H1 (cell line): ENCODE measurements at regions not wholly inside any gene's neighbourhood (a gene's known extent, or its start where the extent isn't known, plus 50 kb on each side); places are given as distances from the start of the nearest gene placed in this dataset.

Experiments used
- CHD7 ChIP-seq: fragments of 300-600 bp; sonication (generic); IDR thresholded peaks from 2 replicates; pipeline ENCODE4 v1.7.1; 2012; ENCODE audit warnings: low read length, moderate library complexity, mild to moderate bottlenecking, inconsistent platforms; ENCODE audit not compliant: insufficient replicate concordance
- E2F6 ChIP-seq: IDR thresholded peaks from 2 replicates; pipeline ENCODE4 v1.6.1; 2012; ENCODE audit warnings: inconsistent platforms
- SIX5 ChIP-seq: IDR thresholded peaks from 2 replicates; pipeline ENCODE4 v1.6.1; 2011; ENCODE audit warnings: mild to moderate bottlenecking, low read depth, low read length
- SP1 ChIP-seq: IDR thresholded peaks from 2 replicates; pipeline ENCODE4 v1.6.1; 2011; ENCODE audit warnings: low read depth, low read length
- SP2 ChIP-seq: IDR thresholded peaks from 2 replicates; pipeline ENCODE4 v1.6.1; 2012; ENCODE audit warnings: mild to moderate bottlenecking, low read length, inconsistent platforms
- SP4 ChIP-seq: IDR thresholded peaks from 2 replicates; pipeline ENCODE4 v1.6.1; 2012; ENCODE audit warnings: low read length, inconsistent platforms
- SUZ12 ChIP-seq: fragments of 200-600 bp; sonication (generic); IDR thresholded peaks from 2 replicates; pipeline ENCODE4 v1.6.1; 2012; ENCODE audit warnings: mild to moderate bottlenecking, inconsistent platforms, low read length, moderate library complexity, mixed read lengths

- no peak for TF ChIP-seq CHD7
- no peak for TF ChIP-seq SP1
- TF ChIP-seq SUZ12 = no peak
- no peak for TF ChIP-seq SIX5
- no peak for TF ChIP-seq E2F6
- no peak for TF ChIP-seq SP4
- TF ChIP-seq SP2 = no peak
Observed at GRCh38 chr16:79757968-79758367, 157.4 kb upstream of the MAF start (continued).
